Glutamatergic neuron (in vitro differentiated cells): ENCODE measurements at regions not wholly inside any gene's neighbourhood (a gene's known extent, or its start where the extent isn't known, plus 50 kb on each side); places are given as distances from the start of the nearest gene placed in this dataset.

ENCODE experiments used
- DNase-seq: peaks from one replicate; pipeline ENCODE4 v3.0.0; 2022
- H3K27ac Mint-ChIP-seq: one replicate; pipeline ENCODE4 v1.8.0; 2020; ENCODE audit warnings: mild to moderate bottlenecking, mixed read lengths, inconsistent platforms; ENCODE audit not compliant: unreplicated experiment
- H3K27me3 Mint-ChIP-seq: one replicate; pipeline ENCODE4 v1.8.0; 2020; ENCODE audit warnings: mild to moderate bottlenecking, moderate library complexity, mixed read lengths, inconsistent platforms; ENCODE audit not compliant: unreplicated experiment
- H3K36me3 Mint-ChIP-seq: one replicate; pipeline ENCODE4 v1.8.0; 2020; ENCODE audit warnings: mild to moderate bottlenecking, mixed read lengths, inconsistent platforms; ENCODE audit not compliant: unreplicated experiment
- H3K4me1 Mint-ChIP-seq: one replicate; pipeline ENCODE4 v1.8.0; 2020; ENCODE audit warnings: mild to moderate bottlenecking, low read depth, mixed read lengths, inconsistent platforms; ENCODE audit not compliant: unreplicated experiment
- H3K4me3 Mint-ChIP-seq: one replicate; pipeline ENCODE4 v1.8.0; 2020; ENCODE audit warnings: mild to moderate bottlenecking, mixed read lengths, inconsistent platforms; ENCODE audit not compliant: unreplicated experiment
- H3K9me3 Mint-ChIP-seq: one replicate; pipeline ENCODE4 v1.8.0; 2020; ENCODE audit warnings: mild to moderate bottlenecking, moderate library complexity, mixed read lengths, inconsistent platforms; ENCODE audit not compliant: unreplicated experiment
- CTCF ChIP-seq: fragments of 200-600 bp; sonication (generic); IDR thresholded peaks from one replicate; pipeline ENCODE4 v1.5.0; 2021; ENCODE audit not compliant: partially characterized antibody, unreplicated experiment

- no peak overlapping the region for H3K4me3 Mint-ChIP-seq
- H3K9me3 Mint-ChIP-seq, result no peaks in the 10 kb centered on the region
- TF ChIP-seq CTCF, result no peak
- peaks cover 19% of the 10 kb centered on the region for H3K4me1 Mint-ChIP-seq
- peak overlapping the region; percentile 52 for H3K27ac Mint-ChIP-seq
- H3K36me3 Mint-ChIP-seq, result no peaks in the 10 kb centered on the region
- no peak for DNase-seq
- no peaks in the 10 kb centered on the region for H3K27me3 Mint-ChIP-seq
Measured at GRCh38 chr3:177690306-177690705, 493.0 kb upstream of the TBL1XR1 start.

- no peak for DNase-seq
- Mint-ChIP-seq H3K4me3 (no peak overlapping the region), H3K27ac (no peak overlapping the region), H3K27me3 (no peaks in the 10 kb centered on the region), H3K9me3 (no peaks in the 10 kb centered on the region), H3K4me1 (peaks cover 13% of the 10 kb centered on the region), H3K36me3 (no peaks in the 10 kb centered on the region)
- no peak for TF ChIP-seq CTCF
Measured at GRCh38 chr3:177692304-177692975, 495.2 kb upstream of the TBL1XR1 start.

GRCh38 chr3:177693616-177694264 lies 496.5 kb upstream of the TBL1XR1 start:
- no peaks in the 10 kb centered on the region for H3K9me3 Mint-ChIP-seq
- TF ChIP-seq CTCF, result no peak
- peak overlapping the region; percentile 2 for H3K27ac Mint-ChIP-seq
- H3K4me1 Mint-ChIP-seq, result peaks cover 13% of the 10 kb centered on the region
- no peaks in the 10 kb centered on the region for H3K36me3 Mint-ChIP-seq
- no peaks in the 10 kb centered on the region for H3K27me3 Mint-ChIP-seq
- DNase-seq, result no peak
- H3K4me3 Mint-ChIP-seq, result no peak overlapping the region

GRCh38 chr3:177694316-177694715 lies 497.0 kb upstream of the TBL1XR1 start:
- Mint-ChIP-seq H3K4me3 (no peak overlapping the region), H3K4me1 (peaks cover 13% of the 10 kb centered on the region), H3K36me3 (no peaks in the 10 kb centered on the region), H3K9me3 (no peaks in the 10 kb centered on the region), H3K27me3 (no peaks in the 10 kb centered on the region), H3K27ac (no peak overlapping the region)
- TF ChIP-seq CTCF, result no peak
- DNase-seq, result no peak

- Mint-ChIP-seq H3K36me3 (no peaks in the 10 kb centered on the region), H3K27ac (no peak overlapping the region), H3K4me3 (no peak overlapping the region), H3K27me3 (no peaks in the 10 kb centered on the region), H3K4me1 (peaks cover 12% of the 10 kb centered on the region), H3K9me3 (no peaks in the 10 kb centered on the region)
- TF ChIP-seq CTCF, result no peak
- no peak for DNase-seq
Measured at GRCh38 chr3:177694951-177695350, 497.7 kb upstream of the TBL1XR1 start.
